Suprapubic skin (tissue), 4 donors: ENCODE measurements at regions not wholly inside any gene's neighbourhood (a gene's known extent, or its start where the extent isn't known, plus 50 kb on each side); places are given as distances from the start of the nearest gene placed in this dataset.

ENCODE experiments used
- DNase-seq, 2 donors: peaks; one replicate each; pipeline ENCODE4 v3.0.0-alpha.2; 2019; ENCODE audit warnings: low spot score in 2 of 2
- H3K27ac ChIP-seq: fragments of 200-600 bp; sonication (generic); one replicate; pipeline ENCODE4 v1.5.1; 2019
- H3K27me3 ChIP-seq: fragments of 200-600 bp; sonication (generic); one replicate; pipeline ENCODE4 v1.5.1; 2019
- H3K36me3 ChIP-seq: fragments of 200-600 bp; sonication (generic); one replicate; pipeline ENCODE4 v1.5.1; 2019
- H3K4me1 ChIP-seq: fragments of 200-600 bp; sonication (generic); one replicate; pipeline ENCODE4 v1.5.1; 2019
- H3K4me3 ChIP-seq: fragments of 200-600 bp; sonication (generic); one replicate; pipeline ENCODE4 v1.5.1; 2019; ENCODE audit warnings: mild to moderate bottlenecking
- H3K9me3 ChIP-seq: fragments of 200-600 bp; sonication (generic); one replicate; pipeline ENCODE4 v1.5.1; 2019
- EP300 ChIP-seq: sonication (generic); formaldehyde crosslinking; IDR thresholded peaks from one replicate; pipeline ENCODE4 v1.6.1; 2017; ENCODE audit warnings: antibody characterized with exemption
- POLR2A ChIP-seq, 2 donors: fragments of 450-650 bp; IDR thresholded peaks; one replicate each; pipeline ENCODE4 v1.6.1; 2017; ENCODE audit warnings: antibody characterized with exemption in 2 of 2, mild to moderate bottlenecking in 2 of 2, moderate library complexity in 2 of 2
- POLR2AphosphoS5 ChIP-seq, 3 donors: sonication (generic); formaldehyde crosslinking; IDR thresholded peaks; one replicate each; pipeline ENCODE4 v1.6.1; 2017; ENCODE audit warnings: antibody characterized with exemption in 3 of 3
- WGBS: methylation state at CpG from one replicate; pipeline ENCODE4 v1.1.5; 2018; 5-methylcytosine and 5-hydroxymethylcytosine counted together
- TF ChIP-seq, protein P1 (sequence below), 2 donors: fragments of 200-600 bp in 1 of 2; fragments of 450-650 bp in 1 of 2; sonication (generic) in 1 of 2; IDR thresholded peaks; one replicate each; pipeline ENCODE4 v1.5.1; 2016 to 2019; ENCODE audit warnings: antibody characterized with exemption in 2 of 2, mild to moderate bottlenecking in 1 of 2, moderate library complexity in 1 of 2

DNA sequence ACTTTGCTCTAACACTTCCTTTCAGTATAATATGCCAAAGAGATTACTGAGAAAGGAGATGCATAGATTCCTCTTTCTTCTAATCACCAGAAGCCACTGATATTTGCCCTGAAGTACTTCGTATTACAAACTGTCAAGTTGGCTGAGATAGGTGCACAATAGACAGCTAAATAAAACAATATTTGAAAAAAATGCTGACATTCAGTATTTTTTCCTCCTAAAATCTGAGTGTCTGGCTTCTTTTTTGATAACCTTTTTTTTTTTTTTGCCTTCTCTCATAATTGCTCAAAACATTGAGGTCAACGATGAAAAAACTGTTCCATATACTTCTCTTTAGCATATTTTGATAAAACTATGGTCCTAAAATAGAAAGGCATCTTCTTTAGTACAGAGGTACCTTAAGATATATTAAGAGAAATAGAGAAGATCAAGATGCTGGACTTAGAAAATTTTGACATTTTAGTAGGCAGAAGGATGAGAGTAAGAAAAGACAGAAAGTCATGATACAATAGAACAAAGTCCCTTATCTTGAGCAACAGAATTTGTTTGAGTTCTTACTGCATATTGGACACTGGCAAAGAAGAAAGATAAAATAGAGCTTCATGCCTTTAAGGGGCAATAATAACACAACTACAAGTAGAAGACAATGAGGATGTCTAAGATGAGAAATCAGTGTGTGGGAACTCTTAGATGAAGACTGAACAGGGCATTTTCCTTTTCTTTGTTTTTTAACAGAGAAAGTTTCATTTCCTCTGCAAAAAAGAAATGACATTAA lies 220.7 kb downstream of the PTH2R start:
- TF ChIP-seq POLR2AphosphoS5 (IDR thresholded peaks at IDR 0.05) (no peak), EP300 (no peak), POLR2A (IDR thresholded peaks at IDR 0.05) (no peak)
- TF ChIP-seq, protein P1, sequence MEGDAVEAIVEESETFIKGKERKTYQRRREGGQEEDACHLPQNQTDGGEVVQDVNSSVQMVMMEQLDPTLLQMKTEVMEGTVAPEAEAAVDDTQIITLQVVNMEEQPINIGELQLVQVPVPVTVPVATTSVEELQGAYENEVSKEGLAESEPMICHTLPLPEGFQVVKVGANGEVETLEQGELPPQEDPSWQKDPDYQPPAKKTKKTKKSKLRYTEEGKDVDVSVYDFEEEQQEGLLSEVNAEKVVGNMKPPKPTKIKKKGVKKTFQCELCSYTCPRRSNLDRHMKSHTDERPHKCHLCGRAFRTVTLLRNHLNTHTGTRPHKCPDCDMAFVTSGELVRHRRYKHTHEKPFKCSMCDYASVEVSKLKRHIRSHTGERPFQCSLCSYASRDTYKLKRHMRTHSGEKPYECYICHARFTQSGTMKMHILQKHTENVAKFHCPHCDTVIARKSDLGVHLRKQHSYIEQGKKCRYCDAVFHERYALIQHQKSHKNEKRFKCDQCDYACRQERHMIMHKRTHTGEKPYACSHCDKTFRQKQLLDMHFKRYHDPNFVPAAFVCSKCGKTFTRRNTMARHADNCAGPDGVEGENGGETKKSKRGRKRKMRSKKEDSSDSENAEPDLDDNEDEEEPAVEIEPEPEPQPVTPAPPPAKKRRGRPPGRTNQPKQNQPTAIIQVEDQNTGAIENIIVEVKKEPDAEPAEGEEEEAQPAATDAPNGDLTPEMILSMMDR (IDR thresholded peaks at IDR 0.05): no peak
- 76% methylated on average over 2 of the region's 2 CpGs for WGBS

DNA sequence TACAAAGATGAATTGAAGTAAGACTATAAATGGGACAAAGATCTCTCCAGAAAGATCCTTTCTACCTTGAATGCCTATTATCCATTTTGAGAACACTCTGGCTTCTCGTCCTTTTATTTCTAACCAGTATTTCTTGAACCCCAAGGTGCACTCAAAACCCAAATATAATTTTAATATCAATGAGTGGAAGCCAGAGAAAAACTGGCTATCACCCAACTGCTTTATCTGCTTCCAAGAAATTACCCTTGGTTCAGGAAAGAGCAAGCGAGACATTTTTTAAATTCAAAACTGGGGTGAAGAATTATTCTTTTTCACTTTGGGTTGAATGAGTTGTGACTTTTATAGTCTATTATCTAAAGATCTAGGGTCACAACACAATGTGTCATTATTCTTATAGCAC lies 221.3 kb downstream of the PTH2R start:
- no peak overlapping the region for H3K4me3 ChIP-seq
- no peaks in the 10 kb centered on the region for H3K36me3 ChIP-seq
- H3K27me3 ChIP-seq: no peaks in the 10 kb centered on the region
- H3K9me3 ChIP-seq: no peaks in the 10 kb centered on the region
- WGBS: 33% methylated on average over 2 of the region's 2 CpGs
- DNase-seq: no peak
- H3K4me1 ChIP-seq: no peaks in the 10 kb centered on the region
- no peak overlapping the region for H3K27ac ChIP-seq
- TF ChIP-seq POLR2AphosphoS5 (IDR thresholded peaks at IDR 0.05): no peak
- TF ChIP-seq, protein P1 (IDR thresholded peaks at IDR 0.05): no peak
- TF ChIP-seq EP300: no peak
- no peak for TF ChIP-seq POLR2A (IDR thresholded peaks at IDR 0.05)

More for the DNA sequence above, 220.7 kb downstream of the PTH2R start:
- Histone ChIP-seq H3K9me3 (no peaks in the 10 kb centered on the region), H3K4me3 (no peak overlapping the region), H3K4me1 (no peaks in the 10 kb centered on the region), H3K36me3 (no peaks in the 10 kb centered on the region), H3K27me3 (no peaks in the 10 kb centered on the region), H3K27ac (no peak overlapping the region)
- no peak for DNase-seq

DNA sequence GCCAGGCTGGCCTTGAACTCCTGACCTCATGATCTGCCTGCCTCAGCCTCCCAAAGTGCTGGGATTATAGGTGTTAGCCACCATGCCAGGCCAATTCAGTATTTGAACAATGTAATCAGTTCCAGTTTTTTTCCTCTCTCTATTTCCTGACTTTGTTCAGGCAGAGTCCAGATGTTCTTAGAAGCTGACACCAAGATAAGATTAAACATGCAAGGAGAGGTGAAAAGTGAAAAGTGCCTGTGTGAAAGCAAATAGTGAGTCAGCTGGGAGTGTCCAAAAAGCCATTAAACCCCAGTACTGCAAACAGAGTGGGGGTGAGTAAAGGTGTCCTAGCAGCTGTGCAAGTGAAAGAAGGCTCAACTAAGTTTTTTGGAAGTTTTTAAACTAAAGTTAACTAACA lies 231.5 kb downstream of the PTH2R start:
- H3K4me1 ChIP-seq: no peaks in the 10 kb centered on the region
- no peak overlapping the region for H3K4me3 ChIP-seq
- no peak overlapping the region for H3K27ac ChIP-seq
- no peaks in the 10 kb centered on the region for H3K36me3 ChIP-seq
- H3K27me3 ChIP-seq: no peaks in the 10 kb centered on the region
- no peak for DNase-seq
- no peaks in the 10 kb centered on the region for H3K9me3 ChIP-seq
- TF ChIP-seq, protein P1 (IDR thresholded peaks at IDR 0.05): no peak
- TF ChIP-seq POLR2A (IDR thresholded peaks at IDR 0.05) (no peak), EP300 (no peak)

DNA sequence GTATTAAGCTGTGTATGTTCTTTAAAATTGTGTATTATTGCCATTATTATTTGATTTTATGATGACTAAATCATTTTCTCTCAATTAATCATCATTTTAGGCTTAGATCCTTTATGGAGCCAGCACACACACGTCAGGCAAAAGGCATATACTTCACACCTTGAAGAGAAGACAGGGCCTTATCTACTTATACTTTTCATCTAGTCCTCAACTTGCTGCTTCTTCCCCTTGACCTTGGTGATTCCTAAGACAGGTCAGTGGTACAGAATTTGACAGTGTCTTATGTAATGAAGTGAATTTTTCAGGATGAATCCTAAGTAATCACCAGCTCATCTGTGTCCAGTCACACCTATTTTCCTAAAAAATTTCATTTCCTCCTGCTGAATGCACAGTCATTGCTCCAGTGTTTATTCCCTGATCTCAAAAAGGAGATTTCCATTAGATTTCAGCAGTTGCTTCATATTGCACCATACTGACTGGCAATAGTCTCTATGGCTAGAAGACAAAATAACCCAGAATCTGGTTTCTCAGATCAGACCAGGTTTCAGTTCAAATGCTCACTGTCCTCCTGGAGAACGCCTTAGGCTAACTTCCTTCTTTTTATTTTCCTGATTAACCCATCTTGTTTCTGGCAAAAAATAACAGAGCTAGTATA lies 235.7 kb downstream of the PTH2R start:
- no peak overlapping the region for H3K4me3 ChIP-seq
- no peak overlapping the region for H3K27ac ChIP-seq
- 49% methylated on average over 2 of the region's 2 CpGs for WGBS
- no peaks in the 10 kb centered on the region for H3K36me3 ChIP-seq
- no peaks in the 10 kb centered on the region for H3K27me3 ChIP-seq
- H3K4me1 ChIP-seq: no peaks in the 10 kb centered on the region
- no peak for TF ChIP-seq POLR2AphosphoS5 (IDR thresholded peaks at IDR 0.05)
- no peak for TF ChIP-seq EP300
- TF ChIP-seq, protein P1 (IDR thresholded peaks at IDR 0.05): no peak
- TF ChIP-seq POLR2A (IDR thresholded peaks at IDR 0.05): no peak
- no peak for DNase-seq
- H3K9me3 ChIP-seq: no peaks in the 10 kb centered on the region

DNA sequence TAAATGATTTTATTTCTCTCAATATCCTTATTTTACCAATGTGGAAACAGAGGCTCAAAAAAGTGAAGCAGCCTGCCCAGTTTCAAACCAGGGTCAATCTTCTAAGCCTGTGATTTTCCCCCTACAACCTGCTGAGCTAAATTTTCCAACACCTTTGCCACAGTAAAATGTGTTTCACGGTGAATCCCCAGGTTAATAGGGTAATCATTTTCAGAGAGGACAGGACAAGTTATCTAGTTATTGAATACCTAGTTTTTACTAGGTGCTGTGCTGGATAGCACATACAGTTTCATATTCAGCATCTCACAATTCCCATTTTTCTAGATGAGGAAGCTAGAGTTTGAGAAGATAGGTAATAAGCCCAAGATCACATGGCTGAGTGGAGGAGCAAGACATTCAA lies 236.6 kb downstream of the PTH2R start:
- H3K27me3 ChIP-seq: no peaks in the 10 kb centered on the region
- WGBS: 89% methylated on average over 1 of the region's 1 CpG
- no peaks in the 10 kb centered on the region for H3K9me3 ChIP-seq
- no peaks in the 10 kb centered on the region for H3K36me3 ChIP-seq
- DNase-seq: no peak
- TF ChIP-seq EP300 (no peak), POLR2AphosphoS5 (IDR thresholded peaks at IDR 0.05) (no peak)
- H3K4me1 ChIP-seq: no peaks in the 10 kb centered on the region
- no peak overlapping the region for H3K27ac ChIP-seq
- no peak overlapping the region for H3K4me3 ChIP-seq
